ENCODE measurements at regions not wholly inside any gene's neighbourhood (a gene's known extent, or its start where the extent isn't known, plus 50 kb on each side); places are given as distances from the start of the nearest gene placed in this dataset.
"Not testable (repeated sequence)": the region's sequence is repeated elsewhere in the genome, so short reads cannot be mapped to it uniquely, and the experiment has no call there.

DNA sequence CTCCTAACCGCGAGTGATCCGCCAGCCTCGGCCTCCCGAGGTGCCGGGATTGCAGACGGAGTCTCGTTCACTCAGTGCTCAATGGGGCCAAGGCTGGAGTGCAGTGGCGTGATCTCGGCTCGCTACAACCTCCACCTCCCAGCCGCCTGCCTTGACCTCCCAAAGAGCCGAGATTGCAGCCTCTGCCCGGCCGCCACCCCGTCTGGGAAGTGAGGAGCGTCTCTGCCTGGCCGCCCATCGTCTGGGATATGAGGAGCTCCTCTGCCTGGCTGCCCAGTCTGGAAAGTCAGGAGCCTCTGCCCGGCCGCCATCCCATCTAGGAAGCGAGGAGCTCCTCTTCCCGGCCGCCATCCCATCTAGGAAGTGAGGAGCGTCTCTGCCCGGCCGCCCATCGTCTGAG is 58.8 kb upstream of the ANKRD30BL start:
- DNase-seq (ENCODE audit: low spot score); POLR2A ChIA-PET (ENCODE audit: low non-redundant PET); H3K27ac ChIP-seq; CTCF ChIA-PET: not testable (repeated sequence)

DNA sequence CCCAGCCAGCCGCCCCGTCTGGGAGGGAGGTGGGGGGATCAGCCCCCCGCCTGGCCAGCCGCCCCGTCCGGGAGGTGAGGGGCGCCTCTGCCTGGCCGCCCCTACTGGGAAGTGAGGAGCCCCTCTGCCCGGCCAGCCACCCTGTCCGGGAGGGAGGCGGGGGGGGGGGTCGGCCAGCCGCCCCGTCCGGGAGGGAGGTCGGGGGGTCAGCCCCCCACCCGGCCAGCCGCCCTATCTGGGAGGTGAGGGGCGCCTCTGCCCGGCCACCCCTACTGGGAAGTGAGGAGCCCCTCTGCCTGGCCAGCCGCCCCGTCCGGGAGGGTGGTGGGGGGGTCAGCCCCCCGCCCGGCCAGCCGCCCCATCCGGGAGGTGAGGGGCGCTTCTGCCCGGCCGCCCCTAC is 60.1 kb upstream of the ANKRD30BL start:
- DNase-seq (ENCODE audit: low spot score); CTCF ChIA-PET; H3K27ac ChIP-seq; POLR2A ChIA-PET (ENCODE audit: low non-redundant PET): not testable (repeated sequence)

DNA sequence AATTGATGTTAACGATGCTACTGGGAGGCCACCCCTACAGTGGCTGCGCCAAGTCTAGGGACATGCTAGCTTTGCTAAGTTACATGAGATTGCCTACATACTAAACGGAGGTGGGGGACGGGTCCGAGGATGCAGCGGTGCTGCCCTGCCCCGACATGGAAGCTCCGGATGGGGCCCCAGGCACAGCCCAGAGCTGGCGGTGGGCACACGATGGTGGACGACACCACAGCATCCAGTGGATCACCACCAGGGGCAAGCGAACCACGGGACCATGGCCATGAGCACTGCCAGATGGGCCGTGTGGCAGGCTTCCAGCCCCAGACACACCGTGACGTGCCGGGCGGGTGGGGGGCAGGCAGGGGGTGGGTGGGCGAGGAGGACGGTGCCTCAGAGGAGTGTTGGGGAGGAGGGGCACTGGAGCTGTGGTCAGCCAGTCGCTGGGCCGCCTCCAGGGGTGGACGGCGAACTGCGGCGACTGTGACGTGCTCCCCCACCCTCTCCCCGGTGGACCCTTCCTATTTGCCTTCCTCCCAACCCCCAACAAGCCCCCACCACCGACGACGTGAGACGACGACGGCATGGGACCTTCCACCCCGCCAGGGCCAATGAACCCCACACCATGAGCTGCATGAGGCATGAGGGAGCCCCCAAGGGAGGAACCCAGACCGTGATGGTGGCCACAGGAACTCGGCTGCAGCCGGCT is 90.6 kb upstream of the ANKRD30BL start:
- ChIA-PET POLR2A (ENCODE audit: low non-redundant PET) (no interaction called here), CTCF (interaction anchor here (0.6 kb wide), 1 partner anchor 1393 kb away, joined by 4 read pairs; no protein-coding TSS in a partner anchor)
- no peak overlapping the region for H3K27ac ChIP-seq
- no peak for DNase-seq (ENCODE audit: low spot score)
- TF ChIP-seq, protein P1, sequence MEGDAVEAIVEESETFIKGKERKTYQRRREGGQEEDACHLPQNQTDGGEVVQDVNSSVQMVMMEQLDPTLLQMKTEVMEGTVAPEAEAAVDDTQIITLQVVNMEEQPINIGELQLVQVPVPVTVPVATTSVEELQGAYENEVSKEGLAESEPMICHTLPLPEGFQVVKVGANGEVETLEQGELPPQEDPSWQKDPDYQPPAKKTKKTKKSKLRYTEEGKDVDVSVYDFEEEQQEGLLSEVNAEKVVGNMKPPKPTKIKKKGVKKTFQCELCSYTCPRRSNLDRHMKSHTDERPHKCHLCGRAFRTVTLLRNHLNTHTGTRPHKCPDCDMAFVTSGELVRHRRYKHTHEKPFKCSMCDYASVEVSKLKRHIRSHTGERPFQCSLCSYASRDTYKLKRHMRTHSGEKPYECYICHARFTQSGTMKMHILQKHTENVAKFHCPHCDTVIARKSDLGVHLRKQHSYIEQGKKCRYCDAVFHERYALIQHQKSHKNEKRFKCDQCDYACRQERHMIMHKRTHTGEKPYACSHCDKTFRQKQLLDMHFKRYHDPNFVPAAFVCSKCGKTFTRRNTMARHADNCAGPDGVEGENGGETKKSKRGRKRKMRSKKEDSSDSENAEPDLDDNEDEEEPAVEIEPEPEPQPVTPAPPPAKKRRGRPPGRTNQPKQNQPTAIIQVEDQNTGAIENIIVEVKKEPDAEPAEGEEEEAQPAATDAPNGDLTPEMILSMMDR (conservative IDR thresholded peaks at IDR 0.05; ENCODE audit: low read depth), result no peak

DNA sequence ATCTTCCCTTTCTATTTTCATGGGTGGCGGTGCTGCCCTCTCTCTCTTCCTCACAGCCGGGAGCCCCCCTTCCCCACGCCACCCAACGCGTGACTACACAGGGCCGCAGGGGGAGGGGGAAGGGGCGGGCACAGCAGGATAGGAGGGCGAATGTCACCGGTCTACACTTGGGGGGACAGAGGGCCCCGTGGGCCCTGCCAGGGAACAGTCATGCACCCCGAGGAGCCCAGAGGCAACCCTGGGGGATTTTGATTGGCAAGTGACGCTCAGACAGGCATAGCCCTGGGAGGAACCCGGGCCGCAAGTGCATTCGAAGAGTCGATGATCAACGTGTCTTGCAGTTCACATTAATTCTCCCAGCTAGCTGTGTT is 91.1 kb upstream of the ANKRD30BL start:
- no peak for DNase-seq (ENCODE audit: low spot score)
- POLR2A ChIA-PET (ENCODE audit: low non-redundant PET), result no interaction called here
- no peak overlapping the region for H3K27ac ChIP-seq
- CTCF ChIA-PET, result no interaction called here
- TF ChIP-seq, protein P1 (conservative IDR thresholded peaks at IDR 0.05; ENCODE audit: low read depth), result no peak

DNA sequence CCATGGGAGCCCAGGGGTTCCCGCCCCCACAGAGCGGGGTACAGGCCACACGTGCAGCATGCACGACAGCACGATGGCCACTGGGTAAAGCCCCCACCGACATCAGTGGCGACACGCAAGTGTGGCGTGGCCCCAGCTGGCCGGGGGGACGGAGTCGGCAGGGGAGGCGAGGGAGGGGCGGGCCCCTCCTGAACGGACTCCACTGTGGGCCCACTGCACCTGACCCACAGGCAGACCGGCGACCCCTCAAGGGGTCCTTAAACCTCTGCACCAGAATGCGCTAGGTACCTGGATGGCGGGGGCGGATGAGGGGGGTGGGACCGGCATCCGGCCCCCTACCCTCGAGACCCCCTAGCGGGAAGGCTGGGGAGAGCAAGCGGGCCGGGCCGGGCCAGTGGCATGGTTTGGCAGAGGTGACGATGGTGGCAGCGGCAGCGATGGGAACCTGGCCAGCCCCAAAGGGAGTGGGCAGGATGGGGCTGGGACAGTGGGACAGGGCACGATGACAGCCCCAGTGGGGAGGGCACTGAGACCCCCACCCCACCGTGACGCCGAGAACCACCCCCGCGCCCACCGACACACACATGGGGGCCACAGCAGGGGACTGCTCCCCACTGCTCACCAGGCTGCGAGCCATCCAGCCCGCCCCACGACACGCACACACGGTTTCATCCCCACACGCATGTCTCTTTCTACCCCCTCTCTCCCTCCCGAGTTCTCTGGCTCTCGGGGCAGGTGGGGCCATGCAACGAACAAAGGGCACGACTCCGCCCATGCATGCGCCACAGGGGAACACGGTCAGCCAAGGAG is 91.9 kb upstream of the ANKRD30BL start:
- no peak overlapping the region for H3K27ac ChIP-seq
- ChIA-PET POLR2A (ENCODE audit: low non-redundant PET) (no interaction called here), CTCF (no interaction called here)
- DNase-seq (ENCODE audit: low spot score), result no peak
- TF ChIP-seq, protein P1 (conservative IDR thresholded peaks at IDR 0.05; ENCODE audit: low read depth), result no peak

DNA sequence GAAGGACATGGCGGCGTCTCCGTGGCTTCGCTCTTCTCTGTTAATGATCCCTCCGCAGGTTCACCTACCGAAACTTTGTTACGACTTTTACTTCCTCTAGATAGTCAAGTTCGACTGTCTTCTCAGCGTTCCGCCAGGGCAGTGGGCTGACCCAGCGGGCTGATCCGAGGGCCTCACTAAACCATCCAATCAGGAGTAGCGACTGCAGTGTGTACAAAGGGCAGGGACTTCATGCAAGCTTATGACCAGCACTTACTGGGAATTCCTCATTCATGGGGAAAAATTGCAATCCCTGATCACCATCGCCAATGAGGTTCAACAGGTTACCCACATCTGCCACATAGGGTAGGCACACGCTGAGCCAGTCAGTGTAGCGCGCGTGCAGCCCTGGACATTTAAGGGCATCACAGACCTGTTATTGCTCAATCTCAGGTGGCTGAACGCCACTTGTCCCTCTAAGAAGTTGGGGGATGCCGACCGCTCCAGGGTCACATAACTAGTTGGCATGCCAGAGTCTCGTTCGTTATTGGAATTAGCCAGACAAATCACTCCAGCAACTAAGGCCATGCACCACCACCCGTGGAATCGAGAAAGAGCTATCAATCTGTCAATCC is 92.7 kb upstream of the ANKRD30BL start:
- H3K27ac ChIP-seq; DNase-seq (ENCODE audit: low spot score); CTCF ChIA-PET; POLR2A ChIA-PET (ENCODE audit: low non-redundant PET): not testable (repeated sequence)

DNA sequence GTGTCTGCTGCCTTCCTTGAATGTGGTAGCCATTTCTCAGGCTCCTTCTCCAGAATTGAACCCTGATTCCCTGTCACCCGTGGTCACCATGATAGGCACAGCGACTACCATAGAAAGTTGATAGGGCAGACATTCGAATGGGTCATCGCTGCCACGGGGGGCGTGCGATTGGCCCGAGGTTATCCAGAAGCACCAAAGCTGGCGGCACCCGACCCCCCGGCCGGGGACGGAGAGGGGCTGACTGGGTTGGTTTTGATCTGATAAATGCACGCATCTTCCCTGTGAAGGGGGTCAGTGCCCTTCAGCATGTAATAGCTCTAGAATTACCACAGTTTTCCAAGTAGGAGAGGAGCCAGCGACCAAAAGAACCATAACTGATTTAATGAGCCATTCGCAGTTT is 94.0 kb upstream of the ANKRD30BL start:
- no peak for DNase-seq (ENCODE audit: low spot score)
- H3K27ac ChIP-seq, result no peak overlapping the region
- TF ChIP-seq, protein P1 (conservative IDR thresholded peaks at IDR 0.05; ENCODE audit: low read depth), result no peak
- POLR2A ChIA-PET (ENCODE audit: low non-redundant PET), result no interaction called here
- CTCF ChIA-PET, result no interaction called here

DNA sequence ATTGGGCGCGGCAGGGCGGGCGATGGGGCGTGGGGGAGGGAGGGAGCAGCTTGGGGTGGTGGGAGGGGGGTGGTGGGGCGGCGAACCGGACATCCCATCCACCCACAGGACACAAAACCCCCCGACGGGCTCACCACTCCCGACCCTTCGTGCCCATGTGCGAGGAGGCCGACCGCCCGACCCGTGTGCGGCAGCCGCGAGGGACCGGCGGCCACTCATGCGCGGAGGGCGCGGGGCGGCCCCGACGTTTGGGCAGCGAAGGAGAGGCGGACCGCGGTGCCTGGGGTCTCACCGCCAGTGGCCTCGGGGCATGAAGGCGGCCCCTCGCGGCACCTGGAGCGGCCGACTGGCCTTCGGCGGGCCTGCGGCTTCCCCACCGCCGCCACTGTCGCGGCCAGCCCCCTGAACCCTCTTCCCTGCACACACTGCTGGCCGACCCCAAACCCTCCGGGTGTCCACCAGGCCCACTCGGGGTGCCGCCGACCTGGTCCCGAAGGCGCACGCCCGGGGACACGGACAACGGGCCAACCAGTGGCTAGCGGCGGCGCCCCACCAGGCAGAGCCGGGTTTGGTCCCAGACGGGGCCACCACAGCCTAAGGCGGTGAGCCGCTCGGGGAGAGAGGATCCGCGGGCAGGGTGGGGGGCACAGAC is 94.6 kb upstream of the ANKRD30BL start:
- no peak overlapping the region for H3K27ac ChIP-seq
- TF ChIP-seq, protein P1 (conservative IDR thresholded peaks at IDR 0.05; ENCODE audit: low read depth), result no peak
- POLR2A ChIA-PET (ENCODE audit: low non-redundant PET), result no interaction called here
- no peak for DNase-seq (ENCODE audit: low spot score)
- CTCF ChIA-PET, result no interaction called here

DNA sequence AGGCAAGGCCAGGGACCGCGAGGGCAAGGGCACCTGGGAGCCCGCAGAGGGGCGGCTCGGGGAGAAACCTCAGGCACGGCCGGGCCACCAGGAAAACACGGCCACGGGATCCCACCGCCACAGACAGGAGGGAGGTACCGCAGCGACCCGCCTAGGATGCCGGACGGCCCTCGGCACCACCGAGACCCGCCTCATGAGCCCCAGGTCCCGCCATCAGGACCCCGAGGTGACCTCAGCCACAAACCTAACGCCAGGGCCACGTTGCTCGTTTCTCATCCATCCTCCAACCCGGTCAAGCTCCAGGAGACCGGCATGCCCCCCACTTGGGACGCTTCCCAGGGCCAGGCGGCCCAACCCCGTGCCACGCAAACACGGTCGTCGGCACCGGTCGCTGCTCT is 95.2 kb upstream of the ANKRD30BL start:
- H3K27ac ChIP-seq; CTCF ChIA-PET; POLR2A ChIA-PET (ENCODE audit: low non-redundant PET); DNase-seq (ENCODE audit: low spot score): not testable (repeated sequence)

DNA sequence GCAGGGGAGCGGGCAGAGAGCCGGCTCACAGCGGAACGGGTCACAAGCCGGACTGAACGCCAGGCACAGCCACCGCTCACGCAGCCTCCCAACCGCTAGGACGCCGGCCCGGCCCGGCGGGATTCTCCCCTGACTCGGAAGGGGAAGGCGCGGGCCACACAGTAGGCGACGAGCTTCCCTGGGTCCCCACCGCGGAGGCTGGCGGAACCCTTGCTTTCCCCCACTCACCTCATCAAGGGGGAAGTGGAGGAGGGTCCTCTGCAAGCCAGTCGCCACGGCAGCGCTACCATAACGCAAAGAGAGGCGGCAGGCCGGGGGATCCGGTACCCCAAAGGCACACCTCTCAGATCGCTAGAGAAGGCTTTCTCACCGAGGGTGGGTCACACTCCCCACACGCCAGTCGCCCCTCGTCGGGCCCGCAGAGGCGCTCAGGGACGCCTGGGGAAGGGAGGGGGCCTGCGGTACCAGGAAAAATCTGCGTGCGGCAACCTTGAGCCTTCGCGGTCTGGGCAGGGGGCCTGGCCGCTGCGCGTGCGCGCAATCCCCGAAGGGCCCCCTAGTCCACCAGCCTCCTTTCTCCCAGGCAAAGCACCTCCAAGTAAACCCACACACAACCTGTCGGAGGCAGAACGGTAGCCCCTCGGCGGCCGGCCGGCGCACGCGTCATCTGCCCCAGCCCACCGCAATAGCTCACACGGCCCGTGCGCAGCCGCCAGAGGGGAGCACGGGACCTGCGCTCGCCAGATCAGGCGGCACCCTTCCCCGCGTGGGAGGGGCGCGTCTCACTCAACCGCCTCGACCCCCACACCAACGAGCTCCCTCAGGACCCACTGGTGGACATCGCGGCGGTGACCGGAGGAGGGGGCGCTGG is 95.8 kb upstream of the ANKRD30BL start:
- CTCF ChIA-PET; DNase-seq (ENCODE audit: low spot score); POLR2A ChIA-PET (ENCODE audit: low non-redundant PET); H3K27ac ChIP-seq: not testable (repeated sequence)
